HL-60 (cell line): ENCODE measurements at regions not wholly inside any gene's neighbourhood (a gene's known extent, or its start where the extent isn't known, plus 50 kb on each side); places are given as distances from the start of the nearest gene placed in this dataset.

ENCODE experiments used
- DNase-seq, 2 experiments: peaks; one replicate each; pipeline ENCODE4 v3.0.0-alpha.2; 2010 to 2020; ENCODE audit warnings: low read depth in 1 of 2, low spot score in 1 of 2
- H3K27ac ChIP-seq: fragments of 250-450 bp; sonication (Bioruptor Pico); replicated peaks from 2 replicates; pipeline ENCODE4 v1.5.1; 2020; ENCODE audit warnings: mild to moderate bottlenecking, moderate library complexity
- H3K27me3 ChIP-seq: fragments of 250-450 bp; sonication (Bioruptor Pico); 2 replicates; pipeline ENCODE4 v1.5.1; 2021; ENCODE audit warnings: mild to moderate bottlenecking, moderate library complexity; ENCODE audit not compliant: insufficient read depth, poor library complexity, severe bottlenecking
- H3K4me3 ChIP-seq: replicated peaks from 2 replicates; pipeline ENCODE4 v1.5.1; 2011; ENCODE audit warnings: mild to moderate bottlenecking, control low read depth, low read length; ENCODE audit not compliant: insufficient read depth
- GABPA ChIP-seq: IDR thresholded peaks from 2 replicates; pipeline ENCODE4 v1.6.1; 2012; ENCODE audit warnings: low read depth
- POLR2AphosphoS5 ChIP-seq: IDR thresholded peaks from 2 replicates; pipeline ENCODE4 v1.6.1; 2012; ENCODE audit warnings: low read depth
- SPI1 ChIP-seq: IDR thresholded peaks from 2 replicates; pipeline ENCODE4 v1.6.1; 2012; ENCODE audit warnings: low read depth, mild to moderate bottlenecking, borderline replicate concordance
- TF ChIP-seq, protein P1 (sequence below): IDR thresholded peaks from one replicate; pipeline ENCODE4 v1.5.1; 2011; ENCODE audit warnings: low read length, control low read depth, inconsistent platforms; ENCODE audit not compliant: insufficient read depth
- TF ChIP-seq, protein P2 (sequence below): IDR thresholded peaks from 2 replicates; pipeline ENCODE4 v1.6.1; 2012; ENCODE audit warnings: low read depth; ENCODE audit not compliant: insufficient replicate concordance

DNA sequence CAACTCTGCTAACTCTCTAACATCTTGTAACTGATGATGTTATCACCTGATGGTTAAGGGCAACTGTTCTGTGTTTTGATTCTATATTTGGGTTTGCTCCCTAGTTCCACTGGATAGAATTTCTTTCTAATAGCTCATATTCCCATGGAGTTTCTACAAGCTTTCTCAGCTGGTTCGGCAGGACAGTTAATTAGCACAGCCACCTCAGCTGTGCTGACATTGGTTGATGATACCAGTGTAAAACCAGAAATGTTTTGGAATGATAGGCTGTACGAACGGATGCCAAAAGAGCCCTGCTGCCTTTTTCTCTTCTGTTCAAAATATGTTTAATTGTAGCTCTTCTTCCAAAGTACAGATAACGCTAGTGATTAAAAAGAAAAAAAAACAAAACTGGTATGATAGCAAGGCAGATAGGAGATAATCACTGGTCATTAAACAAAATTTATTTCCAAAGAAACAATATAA is 440.5 kb upstream of the ZNF608 start:
- Histone ChIP-seq H3K27ac (no peak overlapping the region), H3K27me3 (no peaks in the 10 kb centered on the region), H3K4me3 (no peak overlapping the region)
- TF ChIP-seq POLR2AphosphoS5 (no peak), GABPA (no peak), SPI1 (no peak)
- TF ChIP-seq, protein P1, sequence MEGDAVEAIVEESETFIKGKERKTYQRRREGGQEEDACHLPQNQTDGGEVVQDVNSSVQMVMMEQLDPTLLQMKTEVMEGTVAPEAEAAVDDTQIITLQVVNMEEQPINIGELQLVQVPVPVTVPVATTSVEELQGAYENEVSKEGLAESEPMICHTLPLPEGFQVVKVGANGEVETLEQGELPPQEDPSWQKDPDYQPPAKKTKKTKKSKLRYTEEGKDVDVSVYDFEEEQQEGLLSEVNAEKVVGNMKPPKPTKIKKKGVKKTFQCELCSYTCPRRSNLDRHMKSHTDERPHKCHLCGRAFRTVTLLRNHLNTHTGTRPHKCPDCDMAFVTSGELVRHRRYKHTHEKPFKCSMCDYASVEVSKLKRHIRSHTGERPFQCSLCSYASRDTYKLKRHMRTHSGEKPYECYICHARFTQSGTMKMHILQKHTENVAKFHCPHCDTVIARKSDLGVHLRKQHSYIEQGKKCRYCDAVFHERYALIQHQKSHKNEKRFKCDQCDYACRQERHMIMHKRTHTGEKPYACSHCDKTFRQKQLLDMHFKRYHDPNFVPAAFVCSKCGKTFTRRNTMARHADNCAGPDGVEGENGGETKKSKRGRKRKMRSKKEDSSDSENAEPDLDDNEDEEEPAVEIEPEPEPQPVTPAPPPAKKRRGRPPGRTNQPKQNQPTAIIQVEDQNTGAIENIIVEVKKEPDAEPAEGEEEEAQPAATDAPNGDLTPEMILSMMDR: no peak
- TF ChIP-seq, protein P2, sequence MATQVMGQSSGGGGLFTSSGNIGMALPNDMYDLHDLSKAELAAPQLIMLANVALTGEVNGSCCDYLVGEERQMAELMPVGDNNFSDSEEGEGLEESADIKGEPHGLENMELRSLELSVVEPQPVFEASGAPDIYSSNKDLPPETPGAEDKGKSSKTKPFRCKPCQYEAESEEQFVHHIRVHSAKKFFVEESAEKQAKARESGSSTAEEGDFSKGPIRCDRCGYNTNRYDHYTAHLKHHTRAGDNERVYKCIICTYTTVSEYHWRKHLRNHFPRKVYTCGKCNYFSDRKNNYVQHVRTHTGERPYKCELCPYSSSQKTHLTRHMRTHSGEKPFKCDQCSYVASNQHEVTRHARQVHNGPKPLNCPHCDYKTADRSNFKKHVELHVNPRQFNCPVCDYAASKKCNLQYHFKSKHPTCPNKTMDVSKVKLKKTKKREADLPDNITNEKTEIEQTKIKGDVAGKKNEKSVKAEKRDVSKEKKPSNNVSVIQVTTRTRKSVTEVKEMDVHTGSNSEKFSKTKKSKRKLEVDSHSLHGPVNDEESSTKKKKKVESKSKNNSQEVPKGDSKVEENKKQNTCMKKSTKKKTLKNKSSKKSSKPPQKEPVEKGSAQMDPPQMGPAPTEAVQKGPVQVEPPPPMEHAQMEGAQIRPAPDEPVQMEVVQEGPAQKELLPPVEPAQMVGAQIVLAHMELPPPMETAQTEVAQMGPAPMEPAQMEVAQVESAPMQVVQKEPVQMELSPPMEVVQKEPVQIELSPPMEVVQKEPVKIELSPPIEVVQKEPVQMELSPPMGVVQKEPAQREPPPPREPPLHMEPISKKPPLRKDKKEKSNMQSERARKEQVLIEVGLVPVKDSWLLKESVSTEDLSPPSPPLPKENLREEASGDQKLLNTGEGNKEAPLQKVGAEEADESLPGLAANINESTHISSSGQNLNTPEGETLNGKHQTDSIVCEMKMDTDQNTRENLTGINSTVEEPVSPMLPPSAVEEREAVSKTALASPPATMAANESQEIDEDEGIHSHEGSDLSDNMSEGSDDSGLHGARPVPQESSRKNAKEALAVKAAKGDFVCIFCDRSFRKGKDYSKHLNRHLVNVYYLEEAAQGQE: no peak
- no peak for DNase-seq

DNA sequence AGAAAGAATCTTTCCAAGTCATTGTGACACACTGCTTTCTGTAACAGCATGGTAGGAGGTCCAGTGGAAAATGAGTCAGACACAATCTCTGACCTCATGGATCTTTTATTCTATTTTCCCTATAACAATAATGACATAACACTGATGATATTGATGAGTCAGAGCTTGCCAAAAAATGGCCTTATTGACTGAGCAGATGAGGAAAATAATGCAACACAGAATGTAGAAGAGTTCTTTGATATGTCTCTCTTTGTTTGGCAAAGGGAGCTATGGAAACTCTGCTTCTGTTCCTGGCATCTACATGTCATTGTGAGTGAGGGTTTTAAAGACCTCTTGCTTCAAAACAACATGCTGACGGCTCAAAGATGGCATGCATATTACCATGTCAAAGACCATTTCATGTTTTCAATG is 443.1 kb upstream of the ZNF608 start:
- no peak overlapping the region for H3K4me3 ChIP-seq
- no peak for DNase-seq
- H3K27ac ChIP-seq: no peak overlapping the region
- no peaks in the 10 kb centered on the region for H3K27me3 ChIP-seq
- TF ChIP-seq GABPA (no peak), SPI1 (no peak), POLR2AphosphoS5 (no peak)
- TF ChIP-seq, protein P2: no peak
- TF ChIP-seq, protein P1: no peak

DNA sequence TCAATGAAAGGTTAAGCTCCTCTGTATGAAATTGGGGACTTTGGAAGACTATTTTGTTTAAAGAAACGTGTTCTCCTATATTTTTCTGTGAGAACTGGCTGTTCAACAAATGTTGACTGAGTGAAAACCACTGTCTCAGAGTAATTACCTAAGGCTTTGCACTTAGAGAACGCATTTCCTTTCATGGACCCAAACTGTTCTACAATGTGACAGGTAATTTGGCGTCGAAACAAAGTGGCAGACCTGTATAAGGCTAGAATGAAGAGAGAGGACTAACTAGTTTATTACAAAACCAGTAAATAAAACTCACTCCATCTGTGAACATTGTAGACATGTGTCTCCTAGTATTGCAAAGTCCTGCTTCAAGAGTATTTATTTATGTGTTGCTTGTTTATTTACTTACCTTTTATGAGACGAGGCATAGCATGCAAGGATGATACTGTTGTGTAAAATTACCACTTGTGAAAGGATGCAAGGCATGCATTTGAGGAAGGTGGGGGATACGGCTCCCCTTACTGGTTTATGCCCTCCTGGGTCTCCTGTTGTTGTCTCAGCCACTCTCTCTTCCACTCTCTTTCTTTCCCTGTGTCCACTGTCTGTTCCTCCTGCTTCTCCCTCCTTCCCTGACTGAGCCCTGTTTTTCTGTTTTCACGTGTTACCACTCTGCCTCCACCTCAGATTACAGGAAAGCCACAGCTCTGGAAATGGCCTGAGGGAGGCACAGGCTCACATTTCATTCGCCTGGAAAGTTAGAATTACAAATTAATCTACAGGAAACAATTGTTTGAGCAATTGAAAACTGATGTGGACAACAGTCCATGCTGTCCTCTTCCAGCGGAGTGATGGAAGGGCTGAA is 444.0 kb upstream of the ZNF608 start:
- TF ChIP-seq SPI1: no peak
- TF ChIP-seq, protein P1: no peak
- TF ChIP-seq GABPA: no peak
- Histone ChIP-seq H3K27me3 (no peaks in the 10 kb centered on the region), H3K27ac (no peak overlapping the region), H3K4me3 (no peak overlapping the region)
- no peak for DNase-seq

DNA sequence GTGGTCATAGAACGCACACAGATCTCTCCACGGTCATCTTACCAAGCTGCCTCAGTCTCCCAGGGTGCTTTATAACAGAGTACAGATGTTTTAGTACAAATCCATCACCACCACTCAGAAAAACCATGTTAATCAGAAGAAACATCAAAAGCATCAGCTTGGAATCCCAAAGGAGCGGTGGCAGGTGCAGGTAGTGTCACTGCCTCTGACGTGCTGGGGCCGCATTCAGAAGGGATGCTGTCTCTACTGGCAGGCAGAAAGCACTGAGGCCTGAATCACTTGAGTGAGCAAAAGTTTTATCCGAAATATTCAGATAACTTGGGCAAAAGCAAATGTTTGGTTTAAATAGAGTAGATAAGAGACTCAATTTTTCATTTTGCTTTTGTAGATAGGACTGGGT is 448.4 kb upstream of the ZNF608 start:
- no peak overlapping the region for H3K27ac ChIP-seq
- no peak for DNase-seq
- TF ChIP-seq GABPA (no peak), POLR2AphosphoS5 (no peak), SPI1 (no peak)
- TF ChIP-seq, protein P1: no peak
- TF ChIP-seq, protein P2: no peak

More for the DNA sequence above, 448.4 kb upstream of the ZNF608 start:
- no peaks in the 10 kb centered on the region for H3K27me3 ChIP-seq
- no peak overlapping the region for H3K4me3 ChIP-seq
